ENCODE measurements at regions not wholly inside any gene's neighbourhood (a gene's known extent, or its start where the extent isn't known, plus 50 kb on each side); places are given as distances from the start of the nearest gene placed in this dataset.
"Not testable (repeated sequence)": the region's sequence is repeated elsewhere in the genome, so short reads cannot be mapped to it uniquely, and the experiment has no call there.

- peak; percentile 70 for DNase-seq
Measured at GRCh38 chrX:33989936-33990335, 142.2 kb downstream of the FAM47A start.

DNA sequence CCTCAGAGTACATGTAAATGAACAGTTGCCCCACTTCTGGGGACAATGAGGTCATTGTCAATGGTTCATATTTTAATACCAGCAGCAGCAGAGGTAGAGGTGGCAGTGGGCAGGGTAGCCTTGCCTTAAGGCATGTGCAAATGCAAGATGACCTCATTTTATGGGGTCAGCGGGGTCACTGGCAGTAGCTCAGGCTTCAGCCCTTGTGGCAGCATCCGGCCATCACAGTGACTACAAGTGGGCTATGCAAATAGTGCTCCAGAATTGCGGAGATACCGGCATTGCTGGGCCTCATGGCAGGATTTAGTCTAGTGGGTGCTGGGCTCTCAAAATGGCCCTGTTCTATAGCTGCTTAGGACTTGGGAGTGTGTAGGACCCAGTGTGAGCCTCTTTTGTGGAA lies 144.7 kb downstream of the FAM47A start:
- no peak for DNase-seq

DNA sequence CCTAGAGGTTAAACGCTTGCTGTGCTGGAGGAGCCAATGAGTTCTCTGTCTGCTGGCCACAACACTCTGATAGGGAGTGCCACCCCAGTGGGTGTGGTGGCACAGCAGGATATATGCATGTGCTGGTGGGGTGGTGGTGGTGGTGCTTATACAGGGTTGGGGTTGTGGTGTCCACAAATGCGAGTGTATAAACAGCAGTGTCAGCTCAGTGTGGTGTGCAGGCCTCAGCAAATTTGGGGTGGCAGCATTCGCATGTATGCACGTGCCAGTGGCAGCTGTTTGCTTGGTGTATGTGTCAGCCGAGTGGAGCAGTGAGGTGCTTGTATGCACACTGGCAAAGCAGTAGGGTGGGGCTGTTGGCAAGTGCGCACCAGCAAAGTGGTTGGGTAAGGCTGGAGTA lies 157.4 kb downstream of the FAM47A start:
- no peak for DNase-seq

- no peak for DNase-seq
Measured at GRCh38 chrX:33970028-33970967, 161.8 kb downstream of the FAM47A start.

DNA sequence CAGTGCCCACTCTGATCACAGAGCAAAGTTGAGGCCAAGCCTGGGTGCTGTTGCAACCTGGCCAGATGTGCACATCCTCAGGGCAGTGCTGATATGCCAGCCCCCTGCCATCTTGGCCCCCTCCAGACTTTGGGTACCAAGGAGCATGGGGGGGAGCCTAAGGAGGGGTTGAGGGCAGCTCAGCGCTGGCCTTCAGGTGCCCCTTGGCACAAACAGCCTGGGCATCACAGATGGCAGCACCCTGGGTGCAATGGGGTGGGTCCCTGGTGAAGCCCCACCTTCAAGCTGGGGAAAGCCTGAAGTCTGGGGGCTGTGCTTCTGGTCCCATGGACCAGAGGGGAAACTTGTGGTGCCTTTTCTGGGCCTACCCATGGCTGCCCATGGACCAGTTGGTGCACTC lies 163.0 kb downstream of the FAM47A start:
- DNase-seq, result no peak

DNA sequence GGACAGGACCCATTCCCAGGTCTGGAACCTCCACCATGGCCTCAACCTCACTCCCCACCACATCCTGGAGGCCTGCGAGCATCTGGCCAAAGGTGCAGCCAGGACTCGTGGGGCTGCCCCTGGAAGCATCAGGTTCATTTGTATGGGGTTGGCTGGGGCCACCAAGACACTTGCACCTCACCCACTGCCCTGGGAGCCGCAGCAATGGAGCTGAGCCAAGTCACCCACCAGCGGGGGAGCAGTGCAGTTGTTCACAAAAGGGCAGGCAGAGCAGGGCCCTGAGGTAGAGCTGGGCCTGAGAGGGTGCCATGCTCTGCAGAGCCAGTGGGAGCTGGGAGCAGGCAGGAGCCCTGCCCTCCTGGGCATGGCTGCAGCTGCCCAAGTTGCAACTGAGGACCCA lies 163.5 kb downstream of the FAM47A start:
- DNase-seq, result no peak

DNA sequence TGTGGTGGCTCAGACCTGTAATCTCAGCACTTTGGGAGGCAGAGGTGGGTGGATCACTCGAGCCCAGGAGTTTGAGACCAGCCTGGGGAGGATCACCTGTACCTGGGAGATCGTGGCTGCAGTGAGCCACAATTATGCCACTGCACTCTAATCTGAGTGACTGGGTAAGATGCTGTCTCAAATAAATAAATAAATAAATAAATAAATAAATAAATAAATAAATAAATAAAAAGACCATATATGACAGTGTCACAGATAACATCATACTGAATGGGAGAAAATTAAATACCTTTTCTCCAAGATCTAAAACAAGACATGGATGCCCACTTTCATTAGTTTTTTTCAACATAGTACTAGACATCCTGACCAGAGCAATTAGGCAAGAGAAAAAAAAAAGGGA lies 182.8 kb downstream of the FAM47A start:
- DNase-seq, result no peak

GRCh38 chrX:33926249-33926648 lies 205.9 kb downstream of the FAM47A start:
- not testable (repeated sequence) for DNase-seq

GRCh38 chrX:33923262-33923661 lies 208.9 kb downstream of the FAM47A start:
- no peak for DNase-seq

DNA sequence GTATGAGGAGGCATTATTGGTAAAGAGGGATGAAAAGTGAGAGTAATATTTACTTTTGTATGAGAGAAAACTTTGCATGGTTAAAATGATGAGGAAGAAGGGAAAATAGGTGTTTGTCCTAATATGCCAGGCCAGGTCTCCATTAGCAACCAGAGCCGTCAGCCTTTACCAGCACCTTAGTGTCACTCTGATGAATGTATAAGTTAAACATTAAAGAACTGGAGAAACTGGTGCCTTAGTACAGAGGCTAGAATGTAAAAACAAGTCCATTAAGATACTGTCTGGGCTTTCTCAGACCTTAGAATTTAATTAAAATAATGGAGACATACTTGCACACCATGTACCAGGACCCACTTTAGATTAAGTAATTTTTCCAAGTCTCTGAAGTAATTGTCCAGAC lies 222.3 kb downstream of the FAM47A start:
- no peak for DNase-seq

GRCh38 chrX:33908898-33909297 lies 223.2 kb downstream of the FAM47A start:
- no peak for DNase-seq

- no peak for DNase-seq
Measured at GRCh38 chrX:33908074-33908473, 224.0 kb downstream of the FAM47A start.

DNA sequence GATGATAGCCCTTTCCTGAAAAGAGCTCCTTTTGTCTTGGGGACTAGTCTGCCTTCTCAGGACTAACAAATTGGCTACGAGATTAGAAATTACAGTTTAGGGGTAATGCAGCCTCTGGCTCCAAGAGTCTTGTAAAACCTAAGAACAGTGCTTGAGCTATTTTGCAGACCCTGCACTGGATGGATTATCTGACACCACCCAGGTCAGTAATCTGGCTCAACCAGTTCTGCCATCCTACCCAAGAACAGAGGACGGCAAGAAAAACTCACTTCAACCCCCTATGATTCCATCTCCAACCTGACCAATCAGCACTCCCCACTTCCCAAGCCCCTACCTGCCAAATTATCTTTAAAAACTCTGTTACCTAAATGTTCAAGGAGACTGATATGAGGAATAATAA lies 225.1 kb downstream of the FAM47A start:
- no peak for DNase-seq

DNA sequence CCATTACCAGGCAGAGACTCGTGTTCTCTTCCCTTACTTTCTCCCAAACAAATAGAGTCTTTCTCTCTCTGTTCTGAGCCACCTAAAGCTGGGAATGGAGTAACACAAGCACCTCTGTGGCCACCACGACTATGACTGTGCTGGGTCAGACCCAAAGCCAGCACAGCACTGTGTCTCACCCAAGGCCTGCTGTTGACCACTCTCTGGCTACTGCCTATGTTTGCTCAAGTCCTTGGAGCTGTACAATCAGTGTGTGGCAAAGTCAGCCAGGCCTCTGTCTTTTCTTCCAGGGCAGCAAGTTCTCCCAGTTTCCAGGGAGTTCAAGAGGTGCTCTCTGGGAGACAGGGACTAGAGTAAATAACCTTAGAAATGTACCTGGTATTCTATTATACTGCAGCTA lies 239.4 kb downstream of the FAM47A start:
- no peak for DNase-seq

DNA sequence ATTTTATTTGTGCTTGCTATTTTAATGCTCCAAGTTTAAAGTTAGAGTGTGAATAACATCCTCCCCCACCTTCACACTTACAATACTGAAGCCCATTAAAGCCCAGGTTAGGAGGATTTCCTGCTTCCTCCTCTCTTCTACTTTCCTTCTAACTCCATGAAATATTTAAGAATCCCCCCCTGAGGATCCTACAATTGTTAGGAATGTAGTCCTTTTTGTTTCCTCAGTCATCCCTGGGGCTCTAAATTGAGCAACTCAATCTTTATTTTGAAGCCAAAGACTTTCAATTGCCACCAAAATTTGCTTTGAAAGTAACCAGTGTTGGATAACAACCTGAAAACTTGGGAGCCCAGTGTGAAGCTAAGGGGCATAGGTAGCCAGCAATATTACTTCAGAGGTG lies 276.9 kb downstream of the FAM47A start:
- no peak for DNase-seq

- DNase-seq, result not testable (repeated sequence)
Measured at GRCh38 chrX:33852146-33852545, 280.0 kb downstream of the FAM47A start.

DNA sequence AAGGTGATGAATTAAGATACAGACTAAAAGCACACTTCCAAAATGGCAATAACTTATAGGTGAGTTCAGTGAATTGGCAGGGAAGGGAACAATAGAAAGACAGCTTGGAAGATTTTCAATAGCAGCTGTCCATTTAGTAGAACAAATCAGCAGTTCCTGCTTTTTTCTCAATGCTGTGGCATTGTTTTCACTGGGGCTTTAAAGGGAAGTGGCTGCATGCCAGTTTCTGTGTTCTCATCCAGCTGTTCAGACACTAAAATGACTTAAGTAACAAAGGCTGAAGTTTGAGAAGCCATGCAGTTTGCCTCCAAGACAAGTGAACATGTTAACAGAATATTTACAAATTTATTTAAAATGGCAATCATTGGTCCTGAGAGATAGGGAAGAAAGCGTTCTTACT lies 291.9 kb downstream of the FAM47A start:
- DNase-seq, result peak; percentile 89

DNA sequence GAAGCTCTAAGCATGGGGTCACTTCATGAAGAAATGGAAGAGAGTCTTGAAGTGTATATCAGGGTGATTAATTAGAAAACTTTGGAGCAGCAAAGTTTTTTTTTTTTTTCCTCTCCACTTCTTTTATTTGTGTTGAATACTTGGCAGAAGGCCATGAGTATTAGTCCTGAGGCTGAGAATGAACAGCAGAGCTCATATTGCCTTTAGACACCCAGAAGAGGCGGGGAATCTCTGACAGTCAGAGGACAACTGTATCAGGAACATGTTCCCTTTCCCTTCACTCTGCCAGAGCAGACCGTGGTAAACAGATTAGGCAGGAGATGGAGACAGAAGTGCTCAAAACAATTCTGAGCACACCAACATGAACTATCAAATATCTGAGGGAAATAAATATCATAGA lies 300.9 kb downstream of the FAM47A start:
- DNase-seq, result peak; percentile 55

DNA sequence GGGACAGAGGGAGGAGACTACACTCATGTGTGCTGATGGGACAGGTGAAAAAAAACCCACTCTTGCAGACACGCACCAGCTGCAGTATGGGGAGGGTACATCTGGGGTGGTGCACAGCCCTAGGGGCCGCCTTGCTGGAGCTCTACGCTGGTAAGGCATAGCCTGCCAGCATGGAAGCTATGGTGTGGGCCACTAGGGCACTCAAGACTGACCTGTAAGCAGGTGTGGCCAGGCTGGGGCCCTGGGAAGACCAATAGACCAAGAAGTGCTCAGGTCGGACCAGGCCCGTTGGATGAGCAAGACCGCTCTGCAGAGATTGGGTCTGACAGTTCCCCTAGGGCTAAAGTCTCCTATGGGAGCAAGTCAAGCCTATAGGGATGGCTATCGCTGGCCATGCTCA lies 314.8 kb downstream of the FAM47A start:
- no peak for DNase-seq

GRCh38 chrX:33808636-33809035 lies 323.5 kb downstream of the FAM47A start:
- DNase-seq, result no peak

GRCh38 chrX:33784548-33784947 lies 347.6 kb downstream of the FAM47A start:
- DNase-seq, result no peak

GRCh38 chrX:33741807-33742206 lies 390.3 kb downstream of the FAM47A start:
- DNase-seq, result no peak

- no peak for DNase-seq
Measured at GRCh38 chrX:33735182-33735581, 396.9 kb downstream of the FAM47A start.

Data from tongue (tissue), 1 donor.